Tibial nerve (tissue), 4 donors: ENCODE measurements at regions not wholly inside any gene's neighbourhood (a gene's known extent, or its start where the extent isn't known, plus 50 kb on each side); places are given as distances from the start of the nearest gene placed in this dataset.

Experiments
- DNase-seq, 2 donors: peaks; one replicate each; pipeline ENCODE4 v3.0.0-alpha.2; 2019; ENCODE audit warnings: low spot score in 2 of 2
- H3K27ac ChIP-seq, 4 donors: fragments of 200-600 bp; sonication (generic) in 3 of 4; one replicate each; pipeline ENCODE4 v1.5.1; 2017 to 2019; ENCODE audit warnings: mild to moderate bottlenecking in 1 of 4
- H3K27me3 ChIP-seq, 2 donors: fragments of 200-600 bp; sonication (generic) in 1 of 2; one replicate each; pipeline versions ENCODE4 v1.5.1 to v1.6.0; 2017 to 2019
- H3K36me3 ChIP-seq, 3 donors: fragments of 200-600 bp; sonication (generic); one replicate each; pipeline ENCODE4 v1.5.1; 2018 to 2019
- H3K4me1 ChIP-seq, 4 donors: fragments of 200-600 bp; sonication (generic) in 3 of 4; one replicate each; pipeline ENCODE4 v1.5.1; 2017 to 2019
- H3K4me3 ChIP-seq, 4 donors: fragments of 200-600 bp; sonication (generic) in 3 of 4; one replicate each; pipeline ENCODE4 v1.5.1; 2017 to 2019; ENCODE audit warnings: mild to moderate bottlenecking in 1 of 4, moderate library complexity in 1 of 4
- H3K9me3 ChIP-seq, 4 donors: fragments of 200-600 bp; sonication (generic) in 3 of 4; one replicate each; pipeline ENCODE4 v1.5.1; 2017 to 2019
- EP300 ChIP-seq, 2 donors: sonication (generic); formaldehyde crosslinking; IDR thresholded peaks; one replicate each; pipeline ENCODE4 v1.6.1; 2017; ENCODE audit warnings: antibody characterized with exemption in 2 of 2, mild to moderate bottlenecking in 1 of 2
- POLR2A ChIP-seq, 2 donors: fragments of 450-650 bp; IDR thresholded peaks; one replicate each; pipeline ENCODE4 v1.6.1; 2017; ENCODE audit warnings: antibody characterized with exemption in 2 of 2, mild to moderate bottlenecking in 2 of 2, moderate library complexity in 2 of 2
- WGBS, 2 donors: methylation state at CpG; one replicate each; pipeline ENCODE4 v1.1.5; 2018; 5-methylcytosine and 5-hydroxymethylcytosine counted together
- TF ChIP-seq, protein P1 (sequence below), 5 experiments: fragments of 200-600 bp in 3 of 5; fragments of 450-650 bp in 2 of 5; sonication (generic) in 3 of 5; IDR thresholded peaks; one replicate each; pipeline ENCODE4 v1.5.1; 2016 to 2019; ENCODE audit warnings: antibody characterized with exemption in 5 of 5, mild to moderate bottlenecking in 3 of 5, moderate library complexity in 2 of 5

DNA sequence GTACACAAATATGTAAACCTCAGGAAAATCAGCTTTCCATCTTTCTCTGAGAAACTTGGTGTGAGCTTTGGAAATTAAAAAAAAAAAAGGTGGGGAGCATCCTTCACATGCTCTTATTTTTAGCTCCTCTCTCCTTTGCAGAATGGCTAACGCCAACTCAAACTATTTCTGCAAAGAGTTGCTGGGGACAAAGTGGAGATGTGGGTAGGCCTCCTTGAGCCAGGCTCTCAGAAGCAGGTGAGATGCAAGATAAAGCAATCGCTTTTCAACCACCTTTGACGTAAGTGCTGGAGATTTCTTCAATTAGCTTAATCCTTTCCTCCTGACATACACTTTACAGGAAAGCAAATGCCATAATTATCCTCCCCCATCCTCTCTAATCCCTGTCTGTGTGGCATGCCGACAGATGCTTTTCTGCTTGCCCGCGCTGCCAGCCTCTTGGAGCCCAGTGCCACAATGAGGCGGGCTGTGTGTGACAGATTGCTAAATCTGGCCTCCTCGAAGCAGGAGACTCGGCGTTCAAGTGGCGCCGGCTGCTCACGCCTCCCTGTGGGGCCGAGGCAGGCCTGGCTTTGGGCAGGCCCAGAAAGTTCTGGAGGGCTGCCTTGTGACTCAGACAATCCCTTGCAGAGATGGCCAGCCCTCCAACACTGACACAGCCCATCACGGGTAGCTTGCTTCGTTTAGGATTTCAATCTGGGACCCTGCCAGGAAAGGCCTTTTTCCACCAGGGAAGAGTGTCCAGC, 64.9 kb upstream of the SOD3 start:
- 77 to 84% methylated on average over 15 to 16 of the region's 16 CpGs for WGBS, 2 donors
- DNase-seq = peak; percentile 15 to 26
- no peak overlapping the region for H3K4me3 ChIP-seq
- H3K27me3 ChIP-seq = no peaks in the 10 kb centered on the region
- H3K4me1 ChIP-seq = peaks cover 0 to 16% (median 6%) of the 10 kb centered on the region in 4 donors
- H3K27ac ChIP-seq = no peak overlapping the region
- TF ChIP-seq EP300 (IDR thresholded peaks at IDR 0.05) = no peak
- H3K9me3 ChIP-seq = no peaks in the 10 kb centered on the region
- H3K36me3 ChIP-seq = no peaks in the 10 kb centered on the region

DNA sequence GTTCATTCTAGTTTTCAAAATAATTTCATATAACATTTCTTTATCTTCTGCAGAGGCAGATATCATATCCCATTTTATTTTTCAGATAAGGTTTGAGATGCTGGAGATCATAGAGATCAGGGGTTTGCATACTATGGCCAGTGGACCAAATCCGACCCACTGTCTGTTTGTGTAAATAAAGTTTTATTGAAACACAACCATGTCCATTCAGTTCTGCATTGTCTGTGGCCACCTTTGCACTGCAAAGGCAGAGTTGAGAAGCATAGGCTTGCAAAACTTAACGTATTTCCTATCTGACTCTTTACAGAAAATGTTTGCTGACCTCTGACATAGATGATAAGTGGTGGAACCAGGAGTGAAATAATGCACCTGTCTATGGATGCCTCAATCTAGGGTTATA, 63.9 kb upstream of the SOD3 start:
- Histone ChIP-seq H3K36me3 (no peaks in the 10 kb centered on the region), H3K27ac (no peak overlapping the region), H3K9me3 (no peaks in the 10 kb centered on the region), H3K4me1 (peaks cover 0 to 16% (median 6%) of the 10 kb centered on the region in 4 donors), H3K4me3 (no peak overlapping the region), H3K27me3 (no peaks in the 10 kb centered on the region)
- 87 to 95% methylated on average over 2 of the region's 2 CpGs for WGBS, 2 donors
- DNase-seq = no peak
- TF ChIP-seq POLR2A (IDR thresholded peaks at IDR 0.05) (no peak), EP300 (IDR thresholded peaks at IDR 0.05) (no peak)
- TF ChIP-seq, protein P1, sequence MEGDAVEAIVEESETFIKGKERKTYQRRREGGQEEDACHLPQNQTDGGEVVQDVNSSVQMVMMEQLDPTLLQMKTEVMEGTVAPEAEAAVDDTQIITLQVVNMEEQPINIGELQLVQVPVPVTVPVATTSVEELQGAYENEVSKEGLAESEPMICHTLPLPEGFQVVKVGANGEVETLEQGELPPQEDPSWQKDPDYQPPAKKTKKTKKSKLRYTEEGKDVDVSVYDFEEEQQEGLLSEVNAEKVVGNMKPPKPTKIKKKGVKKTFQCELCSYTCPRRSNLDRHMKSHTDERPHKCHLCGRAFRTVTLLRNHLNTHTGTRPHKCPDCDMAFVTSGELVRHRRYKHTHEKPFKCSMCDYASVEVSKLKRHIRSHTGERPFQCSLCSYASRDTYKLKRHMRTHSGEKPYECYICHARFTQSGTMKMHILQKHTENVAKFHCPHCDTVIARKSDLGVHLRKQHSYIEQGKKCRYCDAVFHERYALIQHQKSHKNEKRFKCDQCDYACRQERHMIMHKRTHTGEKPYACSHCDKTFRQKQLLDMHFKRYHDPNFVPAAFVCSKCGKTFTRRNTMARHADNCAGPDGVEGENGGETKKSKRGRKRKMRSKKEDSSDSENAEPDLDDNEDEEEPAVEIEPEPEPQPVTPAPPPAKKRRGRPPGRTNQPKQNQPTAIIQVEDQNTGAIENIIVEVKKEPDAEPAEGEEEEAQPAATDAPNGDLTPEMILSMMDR (IDR thresholded peaks at IDR 0.05) = no peak

DNA sequence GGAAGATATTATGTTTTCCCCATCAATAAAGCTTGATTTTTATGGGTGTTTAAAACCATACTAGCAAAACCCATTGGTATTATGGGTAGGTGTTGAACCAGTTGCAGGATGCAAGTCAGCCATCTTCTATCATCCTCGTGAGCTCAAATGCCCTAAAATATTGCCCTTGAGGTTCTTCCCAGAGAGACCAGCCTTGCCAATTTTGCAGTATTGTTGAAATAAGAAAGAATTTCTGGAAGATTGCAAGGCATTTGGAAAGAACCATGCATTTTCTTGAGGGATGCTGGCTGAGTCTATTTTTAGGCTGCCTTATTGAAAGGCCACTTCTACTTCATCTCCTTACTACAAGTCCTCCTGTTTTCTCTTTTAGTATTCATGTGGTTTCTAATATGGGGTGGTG, 60.9 kb upstream of the SOD3 start:
- DNase-seq = no peak
- no peak overlapping the region for H3K4me3 ChIP-seq
- peak overlapping the region in 1 of 4 donors; percentile 18 for H3K27ac ChIP-seq
- peaks cover 0 to 16% (median 6%) of the 10 kb centered on the region in 4 donors for H3K4me1 ChIP-seq
- WGBS, 2 donors = 23 to 27% methylated on average over 1 of the region's 1 CpG
- peaks cover 0 to 6% (median 0%) of the 10 kb centered on the region in 4 donors for H3K9me3 ChIP-seq
- H3K27me3 ChIP-seq = no peaks in the 10 kb centered on the region
- TF ChIP-seq, protein P1 (IDR thresholded peaks at IDR 0.05) = no peak
- TF ChIP-seq POLR2A (IDR thresholded peaks at IDR 0.05) (no peak), EP300 (IDR thresholded peaks at IDR 0.05) (no peak)
- H3K36me3 ChIP-seq = no peaks in the 10 kb centered on the region

DNA sequence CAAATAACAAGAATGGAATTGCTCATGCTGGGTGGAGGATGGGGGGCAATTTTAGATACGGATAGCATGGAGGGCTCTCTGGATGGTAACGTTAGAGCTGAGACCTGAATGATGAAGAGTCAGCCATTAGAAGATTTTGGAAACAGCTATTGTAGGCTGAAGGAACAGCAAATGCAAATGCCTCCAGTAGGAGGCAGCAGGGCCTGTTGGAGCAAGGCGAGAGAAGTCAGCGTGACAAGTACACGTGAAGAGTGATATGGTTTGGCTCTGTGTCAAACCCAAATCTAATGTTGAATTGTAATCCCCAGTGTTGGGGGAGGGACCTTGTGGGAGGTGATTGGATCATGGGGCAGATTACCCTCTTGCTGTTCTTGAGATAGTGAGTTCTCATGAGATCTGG, 59.3 kb upstream of the SOD3 start:
- TF ChIP-seq POLR2A (IDR thresholded peaks at IDR 0.05) (no peak), EP300 (IDR thresholded peaks at IDR 0.05) (no peak)
- TF ChIP-seq, protein P1 (IDR thresholded peaks at IDR 0.05) = no peak
- no peak for DNase-seq
- Histone ChIP-seq H3K27me3 (no peaks in the 10 kb centered on the region), H3K27ac (no peak overlapping the region), H3K4me3 (no peak overlapping the region), H3K4me1 (peaks cover 0 to 16% (median 4%) of the 10 kb centered on the region in 4 donors), H3K36me3 (no peaks in the 10 kb centered on the region), H3K9me3 (peaks cover 0 to 6% (median 0%) of the 10 kb centered on the region in 4 donors)
- WGBS, 2 donors = 60 to 66% methylated on average over 5 of the region's 5 CpGs

DNA sequence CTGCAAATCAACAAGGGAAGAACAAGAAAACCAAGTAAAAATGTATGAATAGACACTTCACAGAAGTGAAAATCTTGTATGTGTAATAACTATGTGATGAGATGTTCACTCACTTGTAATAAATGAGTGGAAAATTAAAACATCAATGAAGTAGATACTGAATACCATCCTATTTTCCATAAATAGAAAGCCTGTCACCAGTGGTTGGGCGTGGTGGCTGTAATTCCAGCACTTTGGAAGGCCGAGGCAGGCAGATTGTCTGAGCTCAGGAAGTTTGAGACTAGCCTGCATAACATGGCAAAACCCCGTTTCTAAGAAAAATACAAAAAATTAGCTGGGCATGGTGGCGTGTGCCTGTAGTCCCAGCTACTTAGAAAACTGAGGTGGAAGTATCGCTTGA, 53.5 kb upstream of the SOD3 start:
- Histone ChIP-seq H3K36me3 (no peaks in the 10 kb centered on the region), H3K4me1 (no peaks in the 10 kb centered on the region), H3K27me3 (no peaks in the 10 kb centered on the region), H3K9me3 (peaks cover 0 to 6% (median 0%) of the 10 kb centered on the region in 4 donors), H3K4me3 (no peak overlapping the region), H3K27ac (no peak overlapping the region)
- WGBS, 2 donors = 55 to 63% methylated on average over 5 of the region's 5 CpGs
- no peak for DNase-seq
- TF ChIP-seq, protein P1 (IDR thresholded peaks at IDR 0.05) = no peak
- TF ChIP-seq POLR2A (IDR thresholded peaks at IDR 0.05) (no peak), EP300 (IDR thresholded peaks at IDR 0.05) (no peak)
